ENCODE measurements at regions not wholly inside any gene's neighbourhood (a gene's known extent, or its start where the extent isn't known, plus 50 kb on each side); places are given as distances from the start of the nearest gene placed in this dataset.

GRCh38 chr6:91088976-91089375 lies 502.1 kb upstream of the MAP3K7 start:
- DNase-seq (ENCODE audit: low read depth): no peak
- H3K4me3 ChIP-seq (ENCODE audit: low read depth, low read length): no peak overlapping the region
- no peak for TF ChIP-seq CTCF (conservative IDR thresholded peaks at IDR 0.05; ENCODE audit: low read depth, low read length)

- TF ChIP-seq CTCF (conservative IDR thresholded peaks at IDR 0.05; ENCODE audit: low read depth, low read length): no peak
- DNase-seq (ENCODE audit: low read depth): no peak
- H3K4me3 ChIP-seq (ENCODE audit: low read depth, low read length): no peak overlapping the region
These were observed 501.6 kb upstream of the MAP3K7 start for GRCh38 chr6:91088515-91088914.

- no peak for TF ChIP-seq CTCF (conservative IDR thresholded peaks at IDR 0.05; ENCODE audit: low read depth, low read length)
These were observed 501.0 kb upstream of the MAP3K7 start for GRCh38 chr6:91087908-91088307.

GRCh38 chr6:91083211-91083610 lies 496.3 kb upstream of the MAP3K7 start:
- peak; percentile 40 for DNase-seq (ENCODE audit: low read depth)
- TF ChIP-seq CTCF (conservative IDR thresholded peaks at IDR 0.05; ENCODE audit: low read depth, low read length): no peak
- no peak overlapping the region for H3K4me3 ChIP-seq (ENCODE audit: low read depth, low read length)

More at GRCh38 chr6:91087908-91088307, 501.0 kb upstream of the MAP3K7 start:
- H3K4me3 ChIP-seq (ENCODE audit: low read depth, low read length): no peak overlapping the region
- DNase-seq (ENCODE audit: low read depth): no peak

GRCh38 chr6:91082311-91082832 lies 495.5 kb upstream of the MAP3K7 start:
- TF ChIP-seq CTCF (conservative IDR thresholded peaks at IDR 0.05; ENCODE audit: low read depth, low read length): peak; percentile 5
- DNase-seq (ENCODE audit: low read depth): peak; percentile 78

GRCh38 chr6:91081452-91082067 lies 494.7 kb upstream of the MAP3K7 start:
- H3K4me3 ChIP-seq (ENCODE audit: low read depth, low read length): no peak overlapping the region
- TF ChIP-seq CTCF (conservative IDR thresholded peaks at IDR 0.05; ENCODE audit: low read depth, low read length): peak; percentile 64
- DNase-seq (ENCODE audit: low read depth): peak; percentile 87

More at GRCh38 chr6:91082311-91082832, 495.5 kb upstream of the MAP3K7 start:
- H3K4me3 ChIP-seq (ENCODE audit: low read depth, low read length): no peak overlapping the region

GRCh38 chr6:91080871-91081270 lies 494.0 kb upstream of the MAP3K7 start:
- H3K4me3 ChIP-seq (ENCODE audit: low read depth, low read length): no peak overlapping the region
- TF ChIP-seq CTCF (conservative IDR thresholded peaks at IDR 0.05; ENCODE audit: low read depth, low read length): no peak
- DNase-seq (ENCODE audit: low read depth): no peak
